ENCODE measurements at regions not wholly inside any gene's neighbourhood (a gene's known extent, or its start where the extent isn't known, plus 50 kb on each side); places are given as distances from the start of the nearest gene placed in this dataset.

GRCh38 chr2:150887926-150888325 lies 373.7 kb downstream of the RBM43 start:
- ChIA-PET CTCF (no interaction called here), POLR2A (no interaction called here)
- H3K4me1 ChIP-seq (ENCODE audit: insufficient read depth, low read length), result no peaks in the 10 kb centered on the region
- no peak for TF ChIP-seq CTCF (IDR thresholded peaks at IDR 0.05)
- Mint-ChIP-seq H3K9me3 (no peaks in the 10 kb centered on the region), H3K36me3 (ENCODE audit: low read depth) (no peaks in the 10 kb centered on the region), H3K4me1 (ENCODE audit: low read depth) (no peaks in the 10 kb centered on the region), H3K4me3 (no peak overlapping the region), H3K27me3 (no peaks in the 10 kb centered on the region), H3K27ac (no peak overlapping the region)
- DNase-seq (no peak), ATAC-seq (ENCODE audit: poor library complexity) (no peak)
- H3K9me3 ChIP-seq (ENCODE audit: control insufficient read depth in 1 of 2, insufficient read depth in 1 of 2, low read length in 2 of 2), result no peaks in the 10 kb centered on the region
- intact Hi-C loops (cut with DNase I, micrococcal nuclease), result no loop called here
- no peak overlapping the region for H3K4me3 ChIP-seq (ENCODE audit: low read length)
- H3K27ac ChIP-seq (ENCODE audit: low read depth in 1 of 2, low read length in 2 of 2), result no peak overlapping the region
- no peaks in the 10 kb centered on the region for H3K36me3 ChIP-seq (ENCODE audit: insufficient read depth, low read length)
- no peaks in the 10 kb centered on the region for H3K27me3 ChIP-seq (ENCODE audit: control insufficient read depth in 1 of 2, insufficient read depth in 2 of 2, low read length in 2 of 2)

- Mint-ChIP-seq H3K27ac (no peak overlapping the region), H3K27me3 (no peaks in the 10 kb centered on the region), H3K4me3 (no peak overlapping the region), H3K9me3 (peaks cover 3% of the 10 kb centered on the region), H3K36me3 (ENCODE audit: low read depth) (no peaks in the 10 kb centered on the region), H3K4me1 (ENCODE audit: low read depth) (no peaks in the 10 kb centered on the region)
- ATAC-seq (ENCODE audit: poor library complexity) (no peak), DNase-seq (no peak)
- H3K27ac ChIP-seq (ENCODE audit: low read depth in 1 of 2, low read length in 2 of 2), result no peak overlapping the region
- H3K36me3 ChIP-seq (ENCODE audit: insufficient read depth, low read length), result no peaks in the 10 kb centered on the region
- intact Hi-C loops (cut with DNase I, micrococcal nuclease), result no loop called here
- POLR2A ChIA-PET, result no interaction called here
- H3K4me1 ChIP-seq (ENCODE audit: insufficient read depth, low read length), result no peaks in the 10 kb centered on the region
- H3K27me3 ChIP-seq (ENCODE audit: control insufficient read depth in 1 of 2, insufficient read depth in 2 of 2, low read length in 2 of 2), result no peaks in the 10 kb centered on the region
- H3K4me3 ChIP-seq (ENCODE audit: low read length), result no peak overlapping the region
- no peak for TF ChIP-seq CTCF (IDR thresholded peaks at IDR 0.05)
- no peaks in the 10 kb centered on the region for H3K9me3 ChIP-seq (ENCODE audit: control insufficient read depth in 1 of 2, insufficient read depth in 1 of 2, low read length in 2 of 2)
- CTCF ChIA-PET, result no interaction called here
Measured at GRCh38 chr2:150885774-150886386, 375.8 kb downstream of the RBM43 start.

- no peaks in the 10 kb centered on the region for H3K4me1 Mint-ChIP-seq (ENCODE audit: low read depth)
- no peaks in the 10 kb centered on the region for H3K27me3 Mint-ChIP-seq
- no peaks in the 10 kb centered on the region for H3K36me3 ChIP-seq (ENCODE audit: insufficient read depth, low read length)
- no peak overlapping the region for H3K27ac Mint-ChIP-seq
- intact Hi-C loops (cut with DNase I, micrococcal nuclease), result no loop called here
- no peak for TF ChIP-seq CTCF (IDR thresholded peaks at IDR 0.05)
- H3K4me3 Mint-ChIP-seq, result no peak overlapping the region
- no peak for DNase-seq
- peaks cover 3% of the 10 kb centered on the region for H3K9me3 Mint-ChIP-seq
- no peaks in the 10 kb centered on the region for H3K27me3 ChIP-seq (ENCODE audit: control insufficient read depth in 1 of 2, insufficient read depth in 2 of 2, low read length in 2 of 2)
- no peaks in the 10 kb centered on the region for H3K36me3 Mint-ChIP-seq (ENCODE audit: low read depth)
- H3K9me3 ChIP-seq (ENCODE audit: control insufficient read depth in 1 of 2, insufficient read depth in 1 of 2, low read length in 2 of 2), result no peaks in the 10 kb centered on the region
- H3K27ac ChIP-seq (ENCODE audit: low read depth in 1 of 2, low read length in 2 of 2), result no peak overlapping the region
- no peaks in the 10 kb centered on the region for H3K4me1 ChIP-seq (ENCODE audit: insufficient read depth, low read length)
- H3K4me3 ChIP-seq (ENCODE audit: low read length), result no peak overlapping the region
- ChIA-PET CTCF (no interaction called here), POLR2A (no interaction called here)
- no peak for ATAC-seq (ENCODE audit: poor library complexity)
Measured at GRCh38 chr2:150885236-150885635, 376.4 kb downstream of the RBM43 start.

All from CD4-positive, alpha-beta T cell (primary cell).